HCT116 (cell line): ENCODE measurements at regions not wholly inside any gene's neighbourhood (a gene's known extent, or its start where the extent isn't known, plus 50 kb on each side); places are given as distances from the start of the nearest gene placed in this dataset.

Experiments used
- ATAC-seq: fragments of 200-7000 bp; cut with Tn5 transposase; 2 replicates; pipeline ENCODE4 v1.9.1; 2020; ENCODE audit warnings: mild to moderate bottlenecking, moderate library complexity
- BruUV-seq: library from RNA; stranded (reverse); fragments of 400-500 nt; replicated peaks from 2 replicates; lab custom pipeline; 2021; lab: Mats Ljungman, UMichigan
- CTCF ChIA-PET: fragments of 300-600 bp; sonication (Branson Sonifier 250); formaldehyde crosslinking; loops from one replicate; lab custom pipeline; 2021; ENCODE audit warnings: antibody characterized with exemption; lab: Charles Lee
- POLR2A ChIA-PET: fragments of 300-600, 350-600 bp; sonication (Branson Sonifier 250); formaldehyde crosslinking; loops from one replicate; lab custom pipeline; 2021; ENCODE audit warnings: antibody characterized with exemption; lab: Charles Lee
- RAD21 ChIA-PET, 2 experiments: fragments of 300-600 bp; sonication (Branson Sonifier 250); formaldehyde crosslinking; loops; one replicate each; lab custom pipeline; 2023; ENCODE audit warnings: low total read pairs in 2 of 2; ENCODE audit not compliant: uncharacterized antibody in 2 of 2, unreplicated experiment in 2 of 2, low non-redundant PET in 1 of 2; lab: Charles Lee
- DNase-seq: peaks from one replicate; pipeline ENCODE4 v3.0.0-alpha.2; 2010; ENCODE audit warnings: low read depth, low spot score
- H2AFZ ChIP-seq: fragments of 200-600 bp; shearing (Covaris generic), sonication (generic); 2 replicates; pipeline ENCODE4 v1.6.1; 2017; ENCODE audit warnings: low read depth, mixed run types, mixed read lengths, antibody characterized with exemption, low read length; ENCODE audit not compliant: poor library complexity, severe bottlenecking
- H3K27ac ChIP-seq: 2 replicates; pipeline ENCODE4 v1.5.1; 2012; ENCODE audit warnings: low read depth, low read length
- H3K27me3 ChIP-seq: fragments of 200-600 bp; sonication (generic); 2 replicates; pipeline ENCODE4 v1.6.1; 2016; ENCODE audit warnings: mixed run types, low read length, mixed read lengths; ENCODE audit not compliant: insufficient read depth
- H3K36me3 ChIP-seq, 2 experiments: fragments of 200-500 bp in 1 of 2; fragments of 200-600 bp in 1 of 2; sonication (Bioruptor generic) in 1 of 2; sonication (generic) in 1 of 2; 2 replicates each; pipeline versions ENCODE4 v1.5.1 to v1.6.1; 2014 to 2016; ENCODE audit warnings: low read length in 2 of 2, inconsistent platforms in 1 of 2, mixed read lengths in 1 of 2, mixed run types in 1 of 2; ENCODE audit not compliant: insufficient read depth in 2 of 2, control insufficient read depth in 1 of 2
- H3K4me1 ChIP-seq, 2 experiments: fragments of 200-600 bp in 1 of 2; sonication (generic) in 1 of 2; 2 replicates each; pipeline versions ENCODE4 v1.5.1 to v1.6.1; 2012 to 2017; ENCODE audit warnings: low read length in 2 of 2, inconsistent platforms in 1 of 2, mild to moderate bottlenecking in 1 of 2, mixed read lengths in 1 of 2, mixed run types in 1 of 2, moderate library complexity in 1 of 2; ENCODE audit not compliant: insufficient read depth in 2 of 2, control insufficient read depth in 1 of 2
- H3K4me2 ChIP-seq: fragments of 200-600 bp; sonication (generic); 2 replicates; pipeline ENCODE4 v1.6.1; 2017; ENCODE audit warnings: mixed run types, low read length, mixed read lengths
- H3K4me3 ChIP-seq, 2 experiments: fragments of 200-600 bp in 1 of 2; sonication (generic) in 1 of 2; replicated peaks in 1 of 2; 2 replicates each; pipeline ENCODE4 v1.5.1; 2011 to 2016; ENCODE audit warnings: low read length in 2 of 2, control low read depth in 1 of 2, low read depth in 1 of 2, mild to moderate bottlenecking in 1 of 2, mixed read lengths in 1 of 2, mixed run types in 1 of 2
- H3K79me2 ChIP-seq: fragments of 200-600 bp; sonication (generic); 2 replicates; pipeline ENCODE4 v1.6.1; 2017; ENCODE audit warnings: mild to moderate bottlenecking, mixed run types, low read length, moderate library complexity, mixed read lengths; ENCODE audit not compliant: insufficient read depth
- H3K9ac ChIP-seq: fragments of 200-600 bp; sonication (generic); 2 replicates; pipeline ENCODE4 v1.6.1; 2016; ENCODE audit warnings: low read length, mixed read lengths
- H3K9me2 ChIP-seq: fragments of 200-600 bp; sonication (generic), shearing (Covaris generic); 2 replicates; pipeline ENCODE4 v1.6.1; 2017; ENCODE audit warnings: mixed run types, mild to moderate bottlenecking, moderate library complexity; ENCODE audit not compliant: insufficient read depth
- H3K9me3 ChIP-seq, 2 experiments: fragments of 200-500 bp in 1 of 2; fragments of 200-600 bp in 1 of 2; sonication (Bioruptor generic) in 1 of 2; sonication (generic) in 1 of 2; 2 replicates each; pipeline ENCODE4 v1.6.1; 2014 to 2017; ENCODE audit warnings: low read length in 2 of 2, mixed read lengths in 2 of 2, inconsistent platforms in 1 of 2, low read depth in 1 of 2, mild to moderate bottlenecking in 1 of 2, mixed run types in 1 of 2, moderate library complexity in 1 of 2; ENCODE audit not compliant: control insufficient read depth in 1 of 2, insufficient read depth in 1 of 2
- H4K20me1 ChIP-seq: fragments of 200-600 bp; sonication (generic), shearing (Covaris generic); 2 replicates; pipeline ENCODE4 v1.6.1; 2017; ENCODE audit warnings: mixed run types, mild to moderate bottlenecking, moderate library complexity; ENCODE audit not compliant: insufficient read depth
- ATF3 ChIP-seq: IDR thresholded peaks from 2 replicates; pipeline ENCODE4 v1.6.1; 2012
- CBX3 ChIP-seq: IDR thresholded peaks from 2 replicates; pipeline ENCODE4 v1.6.1; 2012; ENCODE audit warnings: low read depth
- ELF1 ChIP-seq: IDR thresholded peaks from 2 replicates; pipeline ENCODE4 v1.6.1; 2012; ENCODE audit warnings: low read depth, borderline replicate concordance
- EZH2phosphoT487 ChIP-seq: fragments of 200-600 bp; IDR thresholded peaks from 2 replicates; pipeline ENCODE4 v1.6.1; 2018; ENCODE audit warnings: antibody characterized with exemption, borderline replicate concordance
- FOSL1 ChIP-seq: IDR thresholded peaks from 2 replicates; pipeline ENCODE4 v1.6.1; 2012; ENCODE audit warnings: low read depth
- JUND ChIP-seq: IDR thresholded peaks from 2 replicates; pipeline ENCODE4 v1.6.1; 2012
- POLR2A ChIP-seq: IDR thresholded peaks from 2 replicates; pipeline ENCODE4 v1.7.0; 2011; ENCODE audit warnings: borderline replicate concordance; ENCODE audit not compliant: insufficient read depth, insufficient read length; ENCODE audit errors: extremely low read depth
- RAD21 ChIP-seq: IDR thresholded peaks from 2 replicates; pipeline ENCODE4 v1.6.1; 2012; ENCODE audit warnings: low read depth, mild to moderate bottlenecking
- SP1 ChIP-seq: IDR thresholded peaks from 2 replicates; pipeline ENCODE4 v1.6.1; 2012; ENCODE audit warnings: low read depth
- ZBTB33 ChIP-seq: IDR thresholded peaks from 2 replicates; pipeline ENCODE4 v1.6.1; 2011; ENCODE audit warnings: mild to moderate bottlenecking, low read length, moderate library complexity; ENCODE audit not compliant: insufficient replicate concordance; ENCODE audit errors: extremely low read depth
- ZFX ChIP-seq: fragments of 450-650 bp; IDR thresholded peaks from 2 replicates; pipeline ENCODE4 v1.6.1; 2017
- ZNF274 ChIP-seq: fragments of 200-500 bp; sonication (Bioruptor generic); IDR thresholded peaks from 2 replicates; pipeline ENCODE4 v1.6.1; 2014; ENCODE audit warnings: mild to moderate bottlenecking, low read depth, low read length, inconsistent platforms
- intact Hi-C: fragments of 100-400 bp; cut with micrococcal nuclease; formaldehyde crosslinking; loops from 2 replicates; pipeline ENCODE4 v1.10.0; 2022
- TF ChIP-seq, protein P1 (sequence below), 3 experiments: fragments of 200-600 bp in 1 of 3; sonication (generic) in 1 of 3; IDR thresholded peaks in 2 of 3; conservative IDR thresholded peaks in 1 of 3; 2 replicates each; pipeline ENCODE4 v1.5.1; 2012 to 2017; ENCODE audit warnings: low read depth in 2 of 3, low read length in 2 of 3, antibody characterized with exemption in 1 of 3, borderline replicate concordance in 1 of 3, control low read depth in 1 of 3, mild to moderate bottlenecking in 1 of 3, mixed read lengths in 1 of 3, mixed run types in 1 of 3, moderate library complexity in 1 of 3; ENCODE audit not compliant: insufficient read depth in 1 of 3

GRCh38 chr20:22001886-22002285, 296.4 kb downstream of the PAX1 start:
- no peak overlapping the region for H3K27ac ChIP-seq
- DNase-seq = no peak

More at GRCh38 chr20:22001886-22002285, 296.4 kb downstream of the PAX1 start:
- H3K4me1 ChIP-seq = no peaks in the 10 kb centered on the region
- BruUV-seq = no TSS peak
- RAD21 ChIA-PET = no interaction called here
- intact Hi-C loops = no loop called here
- no peaks in the 10 kb centered on the region for H3K79me2 ChIP-seq
- H4K20me1 ChIP-seq = no peaks in the 10 kb centered on the region
- peaks cover 3 to 25% of the 10 kb centered on the region in 2 experiments; a peak in 2 of 4 replicates for H3K9me3 ChIP-seq
- H3K27me3 ChIP-seq = no peaks in the 10 kb centered on the region
- H2AFZ ChIP-seq = no peak overlapping the region
- H3K4me3 ChIP-seq = no peak overlapping the region
- POLR2A ChIA-PET = no interaction called here
- no peak overlapping the region for H3K9ac ChIP-seq
- CTCF ChIA-PET = no interaction called here
- no peaks in the 10 kb centered on the region for H3K9me2 ChIP-seq
- H3K4me2 ChIP-seq = no peak overlapping the region
- no peaks in the 10 kb centered on the region for H3K36me3 ChIP-seq
- ATAC-seq = no peak
- no peak for TF ChIP-seq ELF1
- no peak for TF ChIP-seq SP1
- TF ChIP-seq, protein P1, sequence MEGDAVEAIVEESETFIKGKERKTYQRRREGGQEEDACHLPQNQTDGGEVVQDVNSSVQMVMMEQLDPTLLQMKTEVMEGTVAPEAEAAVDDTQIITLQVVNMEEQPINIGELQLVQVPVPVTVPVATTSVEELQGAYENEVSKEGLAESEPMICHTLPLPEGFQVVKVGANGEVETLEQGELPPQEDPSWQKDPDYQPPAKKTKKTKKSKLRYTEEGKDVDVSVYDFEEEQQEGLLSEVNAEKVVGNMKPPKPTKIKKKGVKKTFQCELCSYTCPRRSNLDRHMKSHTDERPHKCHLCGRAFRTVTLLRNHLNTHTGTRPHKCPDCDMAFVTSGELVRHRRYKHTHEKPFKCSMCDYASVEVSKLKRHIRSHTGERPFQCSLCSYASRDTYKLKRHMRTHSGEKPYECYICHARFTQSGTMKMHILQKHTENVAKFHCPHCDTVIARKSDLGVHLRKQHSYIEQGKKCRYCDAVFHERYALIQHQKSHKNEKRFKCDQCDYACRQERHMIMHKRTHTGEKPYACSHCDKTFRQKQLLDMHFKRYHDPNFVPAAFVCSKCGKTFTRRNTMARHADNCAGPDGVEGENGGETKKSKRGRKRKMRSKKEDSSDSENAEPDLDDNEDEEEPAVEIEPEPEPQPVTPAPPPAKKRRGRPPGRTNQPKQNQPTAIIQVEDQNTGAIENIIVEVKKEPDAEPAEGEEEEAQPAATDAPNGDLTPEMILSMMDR (IDR thresholded peaks at IDR 0.05 in 2 of 3, conservative IDR thresholded peaks at IDR 0.05 in 1 of 3; ENCODE audit: borderline replicate concordance in 1 of 3, insufficient read depth in 1 of 3, low read depth in 2 of 3, low read length in 2 of 3) = no peak
- no peak for TF ChIP-seq ZBTB33
- TF ChIP-seq FOSL1 = no peak
- no peak for TF ChIP-seq JUND
- TF ChIP-seq ATF3 = no peak
- TF ChIP-seq RAD21 = no peak
- TF ChIP-seq POLR2A = no peak
- TF ChIP-seq CBX3 = no peak
- TF ChIP-seq ZFX = no peak
- no peak for TF ChIP-seq EZH2phosphoT487
- TF ChIP-seq ZNF274 = no peak
